ENCODE measurements at regions not wholly inside any gene's neighbourhood (a gene's known extent, or its start where the extent isn't known, plus 50 kb on each side); places are given as distances from the start of the nearest gene placed in this dataset.

GRCh38 chr16:86045591-86045971 lies 146.6 kb downstream of the IRF8 start:
- H3K36me3 ChIP-seq (ENCODE audit: control insufficient read depth, low read depth, low read length), result no peaks in the 10 kb centered on the region
- H3K27ac ChIP-seq (ENCODE audit: low read length), result no peak overlapping the region
- no peaks in the 10 kb centered on the region for H3K27me3 ChIP-seq (ENCODE audit: control insufficient read depth, insufficient read depth, low read length)
- no peaks in the 10 kb centered on the region for H3K9me3 ChIP-seq (ENCODE audit: control insufficient read depth, low read depth, low read length)
- H3K9ac ChIP-seq (ENCODE audit: low read length), result no peak overlapping the region
- H3K4me1 ChIP-seq (ENCODE audit: control insufficient read depth, low read depth, low read length), result no peaks in the 10 kb centered on the region
- H3K4me3 ChIP-seq (ENCODE audit: low read length), result no peak overlapping the region

- H3K9me3 ChIP-seq (ENCODE audit: control insufficient read depth, low read depth, low read length), result no peaks in the 10 kb centered on the region
- no peak overlapping the region for H3K27ac ChIP-seq (ENCODE audit: low read length)
- H3K36me3 ChIP-seq (ENCODE audit: control insufficient read depth, low read depth, low read length), result no peaks in the 10 kb centered on the region
- H3K27me3 ChIP-seq (ENCODE audit: control insufficient read depth, insufficient read depth, low read length), result no peaks in the 10 kb centered on the region
- H3K4me3 ChIP-seq (ENCODE audit: low read length), result no peak overlapping the region
- H3K4me1 ChIP-seq (ENCODE audit: control insufficient read depth, low read depth, low read length), result no peaks in the 10 kb centered on the region
- H3K9ac ChIP-seq (ENCODE audit: low read length), result no peak overlapping the region
These were observed 147.1 kb downstream of the IRF8 start for GRCh38 chr16:86046026-86046425.

GRCh38 chr16:86046667-86047270 lies 147.8 kb downstream of the IRF8 start:
- Histone ChIP-seq H3K27ac (ENCODE audit: low read length) (no peak overlapping the region), H3K9me3 (ENCODE audit: control insufficient read depth, low read depth, low read length) (no peaks in the 10 kb centered on the region), H3K27me3 (ENCODE audit: control insufficient read depth, insufficient read depth, low read length) (no peaks in the 10 kb centered on the region), H3K9ac (ENCODE audit: low read length) (no peak overlapping the region), H3K4me3 (ENCODE audit: low read length) (no peak overlapping the region), H3K4me1 (ENCODE audit: control insufficient read depth, low read depth, low read length) (no peaks in the 10 kb centered on the region), H3K36me3 (ENCODE audit: control insufficient read depth, low read depth, low read length) (no peaks in the 10 kb centered on the region)

GRCh38 chr16:86048221-86048620 lies 149.3 kb downstream of the IRF8 start:
- Histone ChIP-seq H3K4me3 (ENCODE audit: low read length) (no peak overlapping the region), H3K4me1 (ENCODE audit: control insufficient read depth, low read depth, low read length) (no peaks in the 10 kb centered on the region), H3K9ac (ENCODE audit: low read length) (no peak overlapping the region), H3K36me3 (ENCODE audit: control insufficient read depth, low read depth, low read length) (no peaks in the 10 kb centered on the region), H3K27ac (ENCODE audit: low read length) (no peak overlapping the region), H3K9me3 (ENCODE audit: control insufficient read depth, low read depth, low read length) (no peaks in the 10 kb centered on the region), H3K27me3 (ENCODE audit: control insufficient read depth, insufficient read depth, low read length) (no peaks in the 10 kb centered on the region)

- Histone ChIP-seq H3K36me3 (ENCODE audit: control insufficient read depth, low read depth, low read length) (no peaks in the 10 kb centered on the region), H3K9me3 (ENCODE audit: control insufficient read depth, low read depth, low read length) (no peaks in the 10 kb centered on the region), H3K27ac (ENCODE audit: low read length) (no peak overlapping the region), H3K4me1 (ENCODE audit: control insufficient read depth, low read depth, low read length) (no peaks in the 10 kb centered on the region), H3K9ac (ENCODE audit: low read length) (no peak overlapping the region), H3K4me3 (ENCODE audit: low read length) (no peak overlapping the region), H3K27me3 (ENCODE audit: control insufficient read depth, insufficient read depth, low read length) (no peaks in the 10 kb centered on the region)
These were observed 150.1 kb downstream of the IRF8 start for GRCh38 chr16:86048882-86049585.

- no peak overlapping the region for H3K27ac ChIP-seq (ENCODE audit: low read length)
- H3K4me3 ChIP-seq (ENCODE audit: low read length), result no peak overlapping the region
- no peaks in the 10 kb centered on the region for H3K4me1 ChIP-seq (ENCODE audit: control insufficient read depth, low read depth, low read length)
- no peak overlapping the region for H3K9ac ChIP-seq (ENCODE audit: low read length)
- no peaks in the 10 kb centered on the region for H3K36me3 ChIP-seq (ENCODE audit: control insufficient read depth, low read depth, low read length)
- no peaks in the 10 kb centered on the region for H3K27me3 ChIP-seq (ENCODE audit: control insufficient read depth, insufficient read depth, low read length)
- no peaks in the 10 kb centered on the region for H3K9me3 ChIP-seq (ENCODE audit: control insufficient read depth, low read depth, low read length)
These were observed 150.7 kb downstream of the IRF8 start for GRCh38 chr16:86049641-86050040.

GRCh38 chr16:86050111-86050510 lies 151.1 kb downstream of the IRF8 start:
- Histone ChIP-seq H3K4me1 (ENCODE audit: control insufficient read depth, low read depth, low read length) (no peaks in the 10 kb centered on the region), H3K9me3 (ENCODE audit: control insufficient read depth, low read depth, low read length) (no peaks in the 10 kb centered on the region), H3K4me3 (ENCODE audit: low read length) (no peak overlapping the region), H3K27me3 (ENCODE audit: control insufficient read depth, insufficient read depth, low read length) (no peaks in the 10 kb centered on the region), H3K36me3 (ENCODE audit: control insufficient read depth, low read depth, low read length) (no peaks in the 10 kb centered on the region), H3K9ac (ENCODE audit: low read length) (no peak overlapping the region), H3K27ac (ENCODE audit: low read length) (no peak overlapping the region)

- H3K9ac ChIP-seq (ENCODE audit: low read length), result no peak overlapping the region
- H3K4me1 ChIP-seq (ENCODE audit: control insufficient read depth, low read depth, low read length), result no peaks in the 10 kb centered on the region
- no peak overlapping the region for H3K27ac ChIP-seq (ENCODE audit: low read length)
- H3K36me3 ChIP-seq (ENCODE audit: control insufficient read depth, low read depth, low read length), result no peaks in the 10 kb centered on the region
- no peaks in the 10 kb centered on the region for H3K9me3 ChIP-seq (ENCODE audit: control insufficient read depth, low read depth, low read length)
- no peaks in the 10 kb centered on the region for H3K27me3 ChIP-seq (ENCODE audit: control insufficient read depth, insufficient read depth, low read length)
- H3K4me3 ChIP-seq (ENCODE audit: low read length), result no peak overlapping the region
These were observed 151.8 kb downstream of the IRF8 start for GRCh38 chr16:86050591-86051367.

GRCh38 chr16:86051368-86052114 lies 152.6 kb downstream of the IRF8 start:
- no peaks in the 10 kb centered on the region for H3K9me3 ChIP-seq (ENCODE audit: control insufficient read depth, low read depth, low read length)
- no peak overlapping the region for H3K4me3 ChIP-seq (ENCODE audit: low read length)
- H3K27ac ChIP-seq (ENCODE audit: low read length), result no peak overlapping the region
- no peak overlapping the region for H3K9ac ChIP-seq (ENCODE audit: low read length)
- H3K36me3 ChIP-seq (ENCODE audit: control insufficient read depth, low read depth, low read length), result no peaks in the 10 kb centered on the region
- no peaks in the 10 kb centered on the region for H3K27me3 ChIP-seq (ENCODE audit: control insufficient read depth, insufficient read depth, low read length)
- no peaks in the 10 kb centered on the region for H3K4me1 ChIP-seq (ENCODE audit: control insufficient read depth, low read depth, low read length)

GRCh38 chr16:86052115-86052670 lies 153.2 kb downstream of the IRF8 start:
- no peaks in the 10 kb centered on the region for H3K27me3 ChIP-seq (ENCODE audit: control insufficient read depth, insufficient read depth, low read length)
- no peaks in the 10 kb centered on the region for H3K4me1 ChIP-seq (ENCODE audit: control insufficient read depth, low read depth, low read length)
- H3K36me3 ChIP-seq (ENCODE audit: control insufficient read depth, low read depth, low read length), result no peaks in the 10 kb centered on the region
- H3K9me3 ChIP-seq (ENCODE audit: control insufficient read depth, low read depth, low read length), result no peaks in the 10 kb centered on the region
- no peak overlapping the region for H3K9ac ChIP-seq (ENCODE audit: low read length)
- no peak overlapping the region for H3K4me3 ChIP-seq (ENCODE audit: low read length)
- no peak overlapping the region for H3K27ac ChIP-seq (ENCODE audit: low read length)

- Histone ChIP-seq H3K4me1 (ENCODE audit: control insufficient read depth, low read depth, low read length) (no peaks in the 10 kb centered on the region), H3K4me3 (ENCODE audit: low read length) (no peak overlapping the region), H3K9me3 (ENCODE audit: control insufficient read depth, low read depth, low read length) (no peaks in the 10 kb centered on the region), H3K27ac (ENCODE audit: low read length) (no peak overlapping the region), H3K27me3 (ENCODE audit: control insufficient read depth, insufficient read depth, low read length) (no peaks in the 10 kb centered on the region), H3K36me3 (ENCODE audit: control insufficient read depth, low read depth, low read length) (no peaks in the 10 kb centered on the region), H3K9ac (ENCODE audit: low read length) (no peak overlapping the region)
These were observed 154.0 kb downstream of the IRF8 start for GRCh38 chr16:86052926-86053325.

All from iPS-18a (cell line).